Mucosa of descending colon (tissue), 3 donors: ENCODE measurements at regions not wholly inside any gene's neighbourhood (a gene's known extent, or its start where the extent isn't known, plus 50 kb on each side); places are given as distances from the start of the nearest gene placed in this dataset.

ENCODE experiments used
- ATAC-seq: fragments of 200-7000 bp; cut with Tn5 transposase; one replicate; pipeline ENCODE4 v1.9.1; 2020; ENCODE audit warnings: mild to moderate bottlenecking, moderate library complexity
- DNase-seq, 3 donors: peaks; one replicate each; pipeline ENCODE4 v3.0.0-alpha.2; 2020
- H3K36me3 ChIP-seq: fragments of 200-600 bp; one replicate; pipeline ENCODE4 v1.8.0; 2021; ENCODE audit warnings: low read depth, mild to moderate bottlenecking
- H3K4me1 ChIP-seq: fragments of 200-600 bp; one replicate; pipeline ENCODE4 v1.8.0; 2021; ENCODE audit warnings: low read depth, mild to moderate bottlenecking
- H3K4me3 ChIP-seq: fragments of 200-600 bp; one replicate; pipeline ENCODE4 v1.8.0; 2021; ENCODE audit warnings: mild to moderate bottlenecking
- H3K9me3 ChIP-seq: fragments of 200-600 bp; one replicate; pipeline ENCODE4 v1.8.0; 2021; ENCODE audit warnings: mild to moderate bottlenecking
- CTCF ChIP-seq: fragments of 200-600 bp; IDR thresholded peaks from one replicate; pipeline ENCODE4 v1.8.0; 2022; ENCODE audit warnings: antibody characterized with exemption, mild to moderate bottlenecking
- intact Hi-C, 2 donors: fragments of 100-400 bp; cut with DNase I in 1 of 2; cut with micrococcal nuclease in 1 of 2; formaldehyde crosslinking; loops; one replicate each; pipeline versions ENCODE4 v1.11.0 to v1.11.1; 2022; cut with DNase I, micrococcal nuclease
- donor health status: DM: no; HTN: no; CAD: no; lungs with moderate emphysema.
- donor health status: DM: no; HTN: no; CAD: no.
- donor health status: DM: no; HTN: yes; CAD: no.

GRCh38 chr10:43864656-43865055 lies 216.0 kb upstream of the ZNF32 start:
- Histone ChIP-seq H3K36me3 (no peaks in the 10 kb centered on the region), H3K9me3 (no peaks in the 10 kb centered on the region), H3K4me1 (peaks cover 14% of the 10 kb centered on the region), H3K4me3 (no peak overlapping the region)
- no peak for ATAC-seq
- TF ChIP-seq CTCF = no peak
- intact Hi-C loops = no loop called here
- no peak for DNase-seq

DNA sequence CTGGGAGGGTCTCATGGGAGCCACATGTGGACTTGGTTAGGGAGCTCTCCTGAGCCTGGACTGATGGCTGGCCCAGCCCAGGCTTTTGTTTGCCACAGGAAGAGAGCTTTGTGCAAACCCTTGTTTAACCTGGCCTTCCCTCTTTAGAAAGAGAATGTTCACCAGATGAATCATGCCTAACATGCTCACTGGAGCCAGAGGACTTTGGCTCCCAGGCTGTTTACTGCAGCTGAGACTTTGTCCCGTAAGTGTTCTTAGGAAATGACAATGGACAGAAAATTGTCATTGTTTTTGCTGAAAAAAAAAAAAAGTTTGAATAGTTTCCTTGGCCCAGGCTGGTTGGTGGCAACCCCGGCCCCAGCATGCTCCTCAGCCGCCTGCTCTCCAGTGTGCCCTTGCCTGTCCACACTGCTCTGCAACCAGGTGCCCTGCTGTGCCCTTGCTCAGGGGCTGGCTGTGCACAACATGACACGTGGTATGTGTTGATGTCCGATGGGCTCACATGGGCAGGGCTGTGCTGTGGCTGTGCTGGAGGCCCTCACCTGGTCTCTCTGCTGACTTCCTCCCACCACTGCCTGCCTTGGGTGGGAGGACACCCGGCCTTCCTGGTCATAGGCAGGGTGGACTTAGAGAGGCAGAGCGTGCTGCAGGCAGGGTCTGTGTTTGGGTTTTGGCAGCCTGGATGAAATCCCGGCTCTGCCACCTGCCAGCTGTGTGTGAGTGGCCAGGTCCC lies 215.3 kb upstream of the ZNF32 start:
- H3K36me3 ChIP-seq = no peaks in the 10 kb centered on the region
- intact Hi-C loops = no loop called here
- H3K4me3 ChIP-seq = no peak overlapping the region
- no peaks in the 10 kb centered on the region for H3K9me3 ChIP-seq
- ATAC-seq (peak; percentile 92), DNase-seq (peak in 2 of 3 donors; percentile 43 to 62)
- H3K4me1 ChIP-seq = peaks cover 14% of the 10 kb centered on the region
- TF ChIP-seq CTCF = no peak

GRCh38 chr10:43863270-43863669 lies 214.6 kb upstream of the ZNF32 start:
- intact Hi-C loops = no loop called here
- no peak for TF ChIP-seq CTCF
- no peak for ATAC-seq

GRCh38 chr10:43862756-43863155 lies 214.1 kb upstream of the ZNF32 start:
- intact Hi-C loops = no loop called here
- no peak for DNase-seq
- Histone ChIP-seq H3K36me3 (no peaks in the 10 kb centered on the region), H3K4me3 (no peak overlapping the region), H3K4me1 (peaks cover 14% of the 10 kb centered on the region), H3K9me3 (no peaks in the 10 kb centered on the region)
- ATAC-seq = no peak
- no peak for TF ChIP-seq CTCF

More at GRCh38 chr10:43863270-43863669, 214.6 kb upstream of the ZNF32 start:
- H3K4me1 ChIP-seq = peaks cover 14% of the 10 kb centered on the region
- DNase-seq = no peak
- H3K36me3 ChIP-seq = no peaks in the 10 kb centered on the region
- no peak overlapping the region for H3K4me3 ChIP-seq
- H3K9me3 ChIP-seq = no peaks in the 10 kb centered on the region

DNA sequence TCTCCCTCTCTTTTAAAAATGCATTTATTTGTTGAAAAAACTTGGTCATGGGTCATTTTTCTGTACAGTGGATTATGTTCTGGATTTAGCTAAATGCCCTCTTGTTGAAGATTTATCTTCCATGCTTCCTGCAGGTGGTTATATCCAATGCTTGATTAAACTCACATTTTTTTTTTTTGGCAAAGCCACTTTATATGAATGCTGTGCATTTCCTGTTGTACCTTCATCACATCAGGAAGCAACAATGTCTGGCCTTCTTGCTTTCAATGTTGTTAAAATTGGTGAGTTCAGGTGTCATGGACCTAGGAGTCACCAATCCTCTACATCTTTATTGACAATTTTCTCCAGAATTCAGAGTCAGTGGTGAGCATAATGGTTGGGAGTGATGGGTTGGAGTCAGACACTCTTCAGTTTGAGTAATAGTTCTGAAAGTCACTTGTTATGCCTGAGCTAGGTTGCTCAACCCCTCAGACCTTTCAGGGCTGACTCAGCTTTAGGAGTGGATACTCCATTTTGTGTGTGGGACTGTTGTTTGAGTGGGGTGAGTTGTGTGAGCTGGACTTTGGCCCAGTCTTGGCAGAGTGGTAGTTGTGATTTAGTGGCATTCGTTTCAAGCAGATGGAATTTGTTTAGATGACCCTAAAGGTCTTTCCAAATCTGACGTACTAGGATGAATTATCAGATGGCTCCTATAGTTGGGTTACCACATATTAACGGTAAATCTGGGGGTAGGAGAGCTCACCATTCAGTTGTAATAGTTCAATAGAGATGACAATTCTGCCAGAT lies 213.5 kb upstream of the ZNF32 start:
- intact Hi-C loops = no loop called here
- Histone ChIP-seq H3K4me3 (no peak overlapping the region), H3K36me3 (no peaks in the 10 kb centered on the region), H3K9me3 (no peaks in the 10 kb centered on the region), H3K4me1 (peaks cover 14% of the 10 kb centered on the region)
- DNase-seq (no peak), ATAC-seq (no peak)
- no peak for TF ChIP-seq CTCF
